ENCODE measurements at regions not wholly inside any gene's neighbourhood (a gene's known extent, or its start where the extent isn't known, plus 50 kb on each side); places are given as distances from the start of the nearest gene placed in this dataset.

GRCh38 chr5:116703328-116703727, 128.7 kb upstream of the SEMA6A start:
- no peak for DNase-seq

GRCh38 chr5:116702776-116703175, 128.2 kb upstream of the SEMA6A start:
- DNase-seq, result no peak

GRCh38 chr5:116699332-116699731, 124.7 kb upstream of the SEMA6A start:
- no peak for DNase-seq

- no peak for DNase-seq
Observed at GRCh38 chr5:116696366-116696765, 121.7 kb upstream of the SEMA6A start.

- DNase-seq, result no peak
Observed at GRCh38 chr5:116695681-116696080, 121.1 kb upstream of the SEMA6A start.

GRCh38 chr5:116686438-116686837, 111.8 kb upstream of the SEMA6A start:
- DNase-seq, result no peak

- DNase-seq, result no peak
Observed at GRCh38 chr5:116685931-116686330, 111.3 kb upstream of the SEMA6A start.

GRCh38 chr5:116685069-116685468, 110.4 kb upstream of the SEMA6A start:
- no peak for DNase-seq

GRCh38 chr5:116681334-116682013, 106.9 kb upstream of the SEMA6A start:
- DNase-seq, result no peak

GRCh38 chr5:116675626-116675910, 100.9 kb upstream of the SEMA6A start:
- DNase-seq, result no peak

- no peak for DNase-seq
Observed at GRCh38 chr5:116674881-116675625, 100.4 kb upstream of the SEMA6A start.

- no peak for DNase-seq
Observed at GRCh38 chr5:116673453-116673852, 98.8 kb upstream of the SEMA6A start.

- no peak for DNase-seq
Observed at GRCh38 chr5:116672203-116672602, 97.6 kb upstream of the SEMA6A start.

GRCh38 chr5:116671211-116671736, 96.7 kb upstream of the SEMA6A start:
- no peak for DNase-seq

GRCh38 chr5:116669261-116670031, 94.8 kb upstream of the SEMA6A start:
- no peak for DNase-seq

- DNase-seq, result no peak
Observed at GRCh38 chr5:116668390-116668789, 93.8 kb upstream of the SEMA6A start.

GRCh38 chr5:116666901-116667300, 92.3 kb upstream of the SEMA6A start:
- DNase-seq, result no peak

- DNase-seq, result no peak
Observed at GRCh38 chr5:116664988-116665387, 90.4 kb upstream of the SEMA6A start.

- no peak for DNase-seq
Observed at GRCh38 chr5:116663081-116663480, 88.5 kb upstream of the SEMA6A start.

- no peak for DNase-seq
Observed at GRCh38 chr5:116661419-116661818, 86.8 kb upstream of the SEMA6A start.

- no peak for DNase-seq
Observed at GRCh38 chr5:116660929-116661328, 86.3 kb upstream of the SEMA6A start.

GRCh38 chr5:116658830-116659229, 84.2 kb upstream of the SEMA6A start:
- DNase-seq, result no peak

GRCh38 chr5:116658141-116658540, 83.5 kb upstream of the SEMA6A start:
- no peak for DNase-seq

GRCh38 chr5:116655431-116655830, 80.8 kb upstream of the SEMA6A start:
- no peak for DNase-seq
